Loucy (cell line): ENCODE measurements at regions not wholly inside any gene's neighbourhood (a gene's known extent, or its start where the extent isn't known, plus 50 kb on each side); places are given as distances from the start of the nearest gene placed in this dataset.

Experiments
- H2AFZ ChIP-seq: fragments of 200-600 bp; sonication (generic); 2 replicates; pipeline ENCODE4 v1.6.0; 2016; ENCODE audit warnings: antibody characterized with exemption, mild to moderate bottlenecking, low read length, moderate library complexity
- H3F3A ChIP-seq: fragments of 200-600 bp; 2 replicates; pipeline ENCODE4 v1.6.0; 2016; ENCODE audit warnings: antibody characterized with exemption, low read depth, mild to moderate bottlenecking
- H3K27me3 ChIP-seq: fragments of 200-600 bp; sonication (generic); 2 replicates; pipeline ENCODE4 v1.6.1; 2014; ENCODE audit warnings: low read length, mild to moderate bottlenecking; ENCODE audit not compliant: insufficient read depth, poor library complexity, severe bottlenecking
- H3K36me3 ChIP-seq: fragments of 200-600 bp; sonication (generic); 2 replicates; pipeline ENCODE4 v1.6.1; 2016; ENCODE audit warnings: low read length; ENCODE audit not compliant: insufficient read depth
- H3K4me1 ChIP-seq: fragments of 200-600 bp; sonication (generic); 2 replicates; pipeline ENCODE4 v1.5.1; 2014; ENCODE audit warnings: low read length, mild to moderate bottlenecking; ENCODE audit not compliant: insufficient read depth, poor library complexity, severe bottlenecking
- H3K4me2 ChIP-seq: fragments of 200-600 bp; sonication (generic); 2 replicates; pipeline ENCODE4 v1.6.0; 2014; ENCODE audit warnings: antibody characterized with exemption, low read length, low read depth, mild to moderate bottlenecking; ENCODE audit not compliant: poor library complexity, severe bottlenecking
- H3K4me3 ChIP-seq: fragments of 200-600 bp; sonication (generic); 2 replicates; pipeline ENCODE4 v1.5.1; 2014; ENCODE audit warnings: low read length, mild to moderate bottlenecking, mixed read lengths; ENCODE audit not compliant: poor library complexity, severe bottlenecking
- H3K79me2 ChIP-seq: fragments of 200-600 bp; sonication (generic); 2 replicates; pipeline ENCODE4 v1.6.1; 2014; ENCODE audit warnings: low read length; ENCODE audit not compliant: insufficient read depth
- H3K9ac ChIP-seq: fragments of 200-600 bp; sonication (generic); 2 replicates; pipeline ENCODE4 v1.6.0; 2014; ENCODE audit warnings: mild to moderate bottlenecking, low read depth, low read length, moderate library complexity; ENCODE audit not compliant: poor library complexity, severe bottlenecking
- H3K9me2 ChIP-seq: fragments of 200-600 bp; sonication (generic); replicated peaks from 2 replicates; pipeline ENCODE4 v1.6.1; 2016; ENCODE audit warnings: low read depth, low read length, mixed read lengths
- H3K9me3 ChIP-seq: fragments of 200-600 bp; sonication (generic); 2 replicates; pipeline ENCODE4 v1.6.1; 2014; ENCODE audit warnings: mild to moderate bottlenecking, antibody characterized with exemption, low read length, low read depth; ENCODE audit not compliant: insufficient read depth
- H4K20me1 ChIP-seq: fragments of 200-600 bp; sonication (generic); 2 replicates; pipeline ENCODE4 v1.6.0; 2014; ENCODE audit warnings: antibody characterized with exemption, low read length, mild to moderate bottlenecking; ENCODE audit not compliant: insufficient read depth, poor library complexity, severe bottlenecking
- EZH2phosphoT487 ChIP-seq: fragments of 200-600 bp; IDR thresholded peaks from 2 replicates; pipeline ENCODE4 v1.6.1; 2018; ENCODE audit warnings: antibody characterized with exemption, mild to moderate bottlenecking, moderate library complexity, borderline replicate concordance
- TF ChIP-seq, protein P1 (sequence below): fragments of 200-600 bp; sonication (generic); conservative IDR thresholded peaks from 2 replicates; pipeline ENCODE4 v1.5.1; 2014; ENCODE audit warnings: mild to moderate bottlenecking, antibody characterized with exemption, low read length

DNA sequence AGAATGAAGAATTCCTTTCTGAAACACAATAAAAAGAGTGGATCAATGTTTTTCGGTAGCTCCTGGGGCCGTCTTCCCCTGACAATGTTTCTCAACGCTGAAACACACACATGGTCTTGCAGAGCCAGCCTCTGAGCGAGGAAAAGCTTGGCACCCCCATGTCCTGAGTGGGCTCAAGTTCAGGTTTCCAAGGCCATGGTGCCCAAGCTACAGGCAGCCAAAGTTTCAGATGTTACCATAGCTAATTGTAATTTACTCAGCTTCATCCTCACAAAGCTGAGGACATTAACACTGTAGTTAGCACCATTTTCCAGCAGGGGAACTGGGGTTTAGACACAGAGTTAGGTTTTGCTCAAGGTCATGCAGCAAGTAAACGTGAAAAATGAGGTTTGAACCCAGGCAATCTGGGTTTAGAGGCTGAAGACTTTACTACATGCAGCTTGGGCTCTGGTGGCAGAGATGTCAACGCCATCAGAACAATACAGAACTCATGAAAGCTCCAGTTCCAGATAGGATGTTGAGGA lies 199.1 kb downstream of the TJP1 start:
- no peak overlapping the region for H2AFZ ChIP-seq
- H3K9me3 ChIP-seq: no peaks in the 10 kb centered on the region
- H3F3A ChIP-seq: no peaks in the 10 kb centered on the region
- H3K9me2 ChIP-seq: no peaks in the 10 kb centered on the region
- no peaks in the 10 kb centered on the region for H4K20me1 ChIP-seq
- no peaks in the 10 kb centered on the region for H3K36me3 ChIP-seq
- H3K27me3 ChIP-seq: no peaks in the 10 kb centered on the region
- no peak for TF ChIP-seq EZH2phosphoT487
- TF ChIP-seq, protein P1, sequence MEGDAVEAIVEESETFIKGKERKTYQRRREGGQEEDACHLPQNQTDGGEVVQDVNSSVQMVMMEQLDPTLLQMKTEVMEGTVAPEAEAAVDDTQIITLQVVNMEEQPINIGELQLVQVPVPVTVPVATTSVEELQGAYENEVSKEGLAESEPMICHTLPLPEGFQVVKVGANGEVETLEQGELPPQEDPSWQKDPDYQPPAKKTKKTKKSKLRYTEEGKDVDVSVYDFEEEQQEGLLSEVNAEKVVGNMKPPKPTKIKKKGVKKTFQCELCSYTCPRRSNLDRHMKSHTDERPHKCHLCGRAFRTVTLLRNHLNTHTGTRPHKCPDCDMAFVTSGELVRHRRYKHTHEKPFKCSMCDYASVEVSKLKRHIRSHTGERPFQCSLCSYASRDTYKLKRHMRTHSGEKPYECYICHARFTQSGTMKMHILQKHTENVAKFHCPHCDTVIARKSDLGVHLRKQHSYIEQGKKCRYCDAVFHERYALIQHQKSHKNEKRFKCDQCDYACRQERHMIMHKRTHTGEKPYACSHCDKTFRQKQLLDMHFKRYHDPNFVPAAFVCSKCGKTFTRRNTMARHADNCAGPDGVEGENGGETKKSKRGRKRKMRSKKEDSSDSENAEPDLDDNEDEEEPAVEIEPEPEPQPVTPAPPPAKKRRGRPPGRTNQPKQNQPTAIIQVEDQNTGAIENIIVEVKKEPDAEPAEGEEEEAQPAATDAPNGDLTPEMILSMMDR: no peak; the same call in 1 of the 2 replicates
- H3K4me3 ChIP-seq: no peak overlapping the region
- H3K4me1 ChIP-seq: no peaks in the 10 kb centered on the region
- H3K9ac ChIP-seq: no peak overlapping the region
- H3K79me2 ChIP-seq: no peaks in the 10 kb centered on the region
- no peak overlapping the region for H3K4me2 ChIP-seq

DNA sequence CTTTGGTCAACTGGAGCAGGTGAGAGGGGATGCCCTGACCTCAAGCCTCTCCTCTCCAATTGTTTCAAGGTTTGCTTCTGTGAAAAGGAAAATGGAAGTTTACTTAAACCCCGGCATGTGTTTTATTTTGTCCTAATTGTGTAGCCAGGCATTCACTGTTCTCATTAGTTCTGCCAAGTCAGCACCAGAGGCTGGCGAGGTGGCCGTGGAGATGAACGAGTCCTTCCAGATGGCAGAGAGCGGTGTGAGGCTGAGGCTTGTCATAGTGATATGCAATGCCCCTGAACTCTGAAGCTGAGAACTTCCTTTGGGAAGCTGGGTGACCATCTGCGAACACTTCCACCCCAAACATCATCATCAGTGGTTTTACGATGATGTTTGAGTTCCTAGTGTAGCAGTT lies 199.6 kb downstream of the TJP1 start:
- Histone ChIP-seq H3K4me1 (no peaks in the 10 kb centered on the region), H4K20me1 (no peaks in the 10 kb centered on the region), H3K9ac (no peak overlapping the region), H2AFZ (no peak overlapping the region), H3F3A (no peaks in the 10 kb centered on the region), H3K4me2 (no peak overlapping the region), H3K4me3 (no peak overlapping the region), H3K9me2 (no peaks in the 10 kb centered on the region), H3K27me3 (no peaks in the 10 kb centered on the region), H3K79me2 (no peaks in the 10 kb centered on the region), H3K36me3 (no peaks in the 10 kb centered on the region), H3K9me3 (no peaks in the 10 kb centered on the region)
- no peak for TF ChIP-seq EZH2phosphoT487
- TF ChIP-seq, protein P1: no peak

- H3K4me3 ChIP-seq: no peak overlapping the region
- no peaks in the 10 kb centered on the region for H3K4me1 ChIP-seq
- H3K79me2 ChIP-seq: no peaks in the 10 kb centered on the region
- no peaks in the 10 kb centered on the region for H3K9me3 ChIP-seq
- H3K27me3 ChIP-seq: no peaks in the 10 kb centered on the region
- no peaks in the 10 kb centered on the region for H3F3A ChIP-seq
- H3K9me2 ChIP-seq: no peaks in the 10 kb centered on the region
- no peak for TF ChIP-seq EZH2phosphoT487
- TF ChIP-seq, protein P1: no peak
- no peak overlapping the region for H3K9ac ChIP-seq
- H2AFZ ChIP-seq: no peak overlapping the region
- H3K4me2 ChIP-seq: no peak overlapping the region
- no peaks in the 10 kb centered on the region for H3K36me3 ChIP-seq
- H4K20me1 ChIP-seq: no peaks in the 10 kb centered on the region
These were observed 200.7 kb downstream of the TJP1 start for GRCh38 chr15:29621616-29622015.
